ENCODE measurements at regions not wholly inside any gene's neighbourhood (a gene's known extent, or its start where the extent isn't known, plus 50 kb on each side); places are given as distances from the start of the nearest gene placed in this dataset.

GRCh38 chr4:187795737-187796136, 199.8 kb upstream of the ZFP42 start:
- no peak overlapping the region for H3K4me3 ChIP-seq (ENCODE audit: control extremely low read depth in 1 of 5, extremely low read depth in 1 of 5, insufficient read depth in 1 of 5, low read depth in 2 of 5, low read length in 4 of 5)
- Mint-ChIP-seq H3K27me3 (no peaks in the 10 kb centered on the region), H3K9me3 (ENCODE audit: insufficient read depth) (no peaks in the 10 kb centered on the region), H3K4me1 (no peaks in the 10 kb centered on the region), H3K4me3 (no peak overlapping the region), H3K27ac (no peak overlapping the region)
- H3K27ac ChIP-seq (ENCODE audit: low read length in 2 of 2): no peak overlapping the region
- ATAC-seq (ENCODE audit: low read depth) (no peak), DNase-seq (no peak)
- H3K4me1 ChIP-seq (ENCODE audit: control insufficient read depth in 2 of 2, insufficient read depth in 2 of 2, low read length in 2 of 2): no peaks in the 10 kb centered on the region
- H2AFZ ChIP-seq (ENCODE audit: insufficient read depth, low read depth, low read length, poor library complexity, severe bottlenecking): no peak overlapping the region
- H3K36me3 ChIP-seq (replicated peaks in 1 of 2; ENCODE audit: control extremely low read depth in 1 of 2, control insufficient read depth in 1 of 2, extremely low read depth in 1 of 2, insufficient read depth in 2 of 2, low read length in 1 of 2): no peaks in the 10 kb centered on the region
- H4K20me1 ChIP-seq (ENCODE audit: control insufficient read depth, insufficient read depth, low read length, poor library complexity, severe bottlenecking): no peaks in the 10 kb centered on the region
- no peak overlapping the region for H3K9ac ChIP-seq (ENCODE audit: low read length)
- TF ChIP-seq EZH2 (IDR thresholded peaks at IDR 0.05; ENCODE audit: borderline replicate concordance, insufficient read depth, low read depth, low read length, poor library complexity, severe bottlenecking) (no peak), CTCF (IDR thresholded peaks at IDR 0.05) (no peak)
- intact Hi-C loops (cut with micrococcal nuclease): no loop called here
- H3K9me3 ChIP-seq (ENCODE audit: control extremely low read depth in 1 of 3, control insufficient read depth in 2 of 3, insufficient read depth in 1 of 3, low read length in 2 of 3): peaks cover 0 to 25% (median 2%) of the 10 kb centered on the region in 3 donors
- no peak overlapping the region for H3K4me2 ChIP-seq (replicated peaks; ENCODE audit: low read depth, low read length, poor library complexity, severe bottlenecking)
- H3K27me3 ChIP-seq (replicated peaks in 1 of 4; ENCODE audit: control extremely low read depth in 1 of 4, control insufficient read depth in 3 of 4, insufficient read depth in 4 of 4, low read length in 3 of 4): no peaks in the 10 kb centered on the region
- no peaks in the 10 kb centered on the region for H3K79me2 ChIP-seq (ENCODE audit: control insufficient read depth, insufficient read depth, low read length)
- ChIA-PET CTCF (no interaction called here), POLR2A (no interaction called here)

DNA sequence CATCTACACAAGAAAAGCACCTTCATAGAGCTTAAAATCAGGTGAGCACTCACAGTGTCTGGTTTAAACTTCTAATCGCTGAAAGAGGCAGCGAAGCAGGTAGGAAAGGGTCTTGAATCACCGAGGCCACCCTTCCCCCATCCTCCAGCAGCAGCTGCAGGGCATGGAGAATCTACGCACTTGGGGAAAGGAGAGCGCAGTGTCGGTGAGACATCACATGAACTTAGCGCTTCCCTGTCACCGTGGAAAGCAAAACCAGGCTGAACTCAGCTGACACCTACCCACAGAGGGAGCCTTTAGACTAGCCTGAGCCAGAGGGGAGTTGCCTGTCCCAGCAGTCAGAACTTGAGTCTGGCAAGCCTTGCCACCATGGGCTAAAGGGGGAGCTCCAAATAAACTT, 197.2 kb upstream of the ZFP42 start:
- Histone ChIP-seq H3K4me1 (ENCODE audit: control insufficient read depth in 2 of 2, insufficient read depth in 2 of 2, low read length in 2 of 2) (no peaks in the 10 kb centered on the region), H3K36me3 (replicated peaks in 1 of 2; ENCODE audit: control extremely low read depth in 1 of 2, control insufficient read depth in 1 of 2, extremely low read depth in 1 of 2, insufficient read depth in 2 of 2, low read length in 1 of 2) (no peaks in the 10 kb centered on the region), H3K4me3 (ENCODE audit: control extremely low read depth in 1 of 5, extremely low read depth in 1 of 5, insufficient read depth in 1 of 5, low read depth in 2 of 5, low read length in 4 of 5) (no peak overlapping the region), H3K27me3 (replicated peaks in 1 of 4; ENCODE audit: control extremely low read depth in 1 of 4, control insufficient read depth in 3 of 4, insufficient read depth in 4 of 4, low read length in 3 of 4) (no peaks in the 10 kb centered on the region), H3K27ac (ENCODE audit: low read length in 2 of 2) (no peak overlapping the region), H2AFZ (ENCODE audit: insufficient read depth, low read depth, low read length, poor library complexity, severe bottlenecking) (no peak overlapping the region), H3K9me3 (ENCODE audit: control extremely low read depth in 1 of 3, control insufficient read depth in 2 of 3, insufficient read depth in 1 of 3, low read length in 2 of 3) (peaks cover 0 to 29% (median 2%) of the 10 kb centered on the region in 3 donors), H3K4me2 (replicated peaks; ENCODE audit: low read depth, low read length, poor library complexity, severe bottlenecking) (no peak overlapping the region), H4K20me1 (ENCODE audit: control insufficient read depth, insufficient read depth, low read length, poor library complexity, severe bottlenecking) (no peaks in the 10 kb centered on the region), H3K79me2 (ENCODE audit: control insufficient read depth, insufficient read depth, low read length) (no peaks in the 10 kb centered on the region), H3K9ac (ENCODE audit: low read length) (no peak overlapping the region)
- TF ChIP-seq EZH2 (IDR thresholded peaks at IDR 0.05; ENCODE audit: borderline replicate concordance, insufficient read depth, low read depth, low read length, poor library complexity, severe bottlenecking): no peak
- TF ChIP-seq CTCF (IDR thresholded peaks at IDR 0.05): no peak
- no peak overlapping the region for H3K4me3 Mint-ChIP-seq
- ChIA-PET POLR2A (no interaction called here), CTCF (no interaction called here)
- no peak overlapping the region for H3K27ac Mint-ChIP-seq
- H3K4me1 Mint-ChIP-seq: no peaks in the 10 kb centered on the region
- ATAC-seq (ENCODE audit: low read depth) (no peak), DNase-seq (no peak)
- intact Hi-C loops (cut with micrococcal nuclease): no loop called here
- no peaks in the 10 kb centered on the region for H3K9me3 Mint-ChIP-seq (ENCODE audit: insufficient read depth)
- 95% methylated on average over 8 of the region's 8 CpGs for WGBS (ENCODE audit: insufficient coverage)
- no peaks in the 10 kb centered on the region for H3K27me3 Mint-ChIP-seq

Data from B cell (primary cell).